ENCODE measurements at regions not wholly inside any gene's neighbourhood (a gene's known extent, or its start where the extent isn't known, plus 50 kb on each side); places are given as distances from the start of the nearest gene placed in this dataset.

DNA sequence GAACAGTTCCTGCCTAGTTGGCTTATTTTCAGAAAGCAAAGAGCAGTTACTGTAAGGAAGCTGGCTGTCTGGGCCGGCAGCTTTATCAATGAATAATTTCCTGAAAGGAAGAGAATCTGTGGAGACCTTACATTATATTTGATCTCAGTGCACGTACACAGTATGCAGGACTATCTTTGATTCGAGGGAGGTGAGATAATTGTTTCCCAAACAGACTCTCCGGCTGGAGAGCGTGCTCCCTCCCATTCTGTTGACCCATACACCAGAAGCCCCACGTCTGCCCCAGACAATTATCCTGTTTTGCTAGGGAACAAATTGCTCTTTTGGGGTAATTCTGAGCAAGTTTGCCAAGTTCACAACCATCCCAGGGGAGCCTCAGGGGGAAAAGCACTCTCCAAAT lies 1115.0 kb downstream of the VRK1 start:
- in situ Hi-C loops (cut with MboI; ENCODE audit: low sequenced_read_pairs): no loop called here
- WGBS, 2 experiments (ENCODE audit: extremely low coverage in 2 of 2, insufficient read length in 1 of 2): no CpG with 5 or more reads among the region's 6 CpGs
- Histone ChIP-seq H3K4me1 (ENCODE audit: control insufficient read depth, insufficient read depth, low read length) (no peaks in the 10 kb centered on the region), H3K4ac (ENCODE audit: low read depth, low read length) (no peak overlapping the region), H2BK20ac (ENCODE audit: low read depth, low read length) (no peak overlapping the region), H4K20me1 (ENCODE audit: insufficient read depth, low read length) (no peaks in the 10 kb centered on the region), H3K4me2 (ENCODE audit: low read depth, low read length) (no peak overlapping the region), H3K18ac (ENCODE audit: low read depth, low read length) (no peak overlapping the region), H2BK120ac (ENCODE audit: low read depth, low read length) (no peak overlapping the region), H3K9me1 (ENCODE audit: insufficient read depth, low read length) (no peaks in the 10 kb centered on the region), H2BK5ac (ENCODE audit: low read depth, low read length, poor library complexity, severe bottlenecking) (no peak overlapping the region), H4K5ac (ENCODE audit: low read depth, low read length) (no peak overlapping the region), H3K23ac (ENCODE audit: low read depth, low read length) (no peak overlapping the region), H3K79me1 (ENCODE audit: low read depth in 1 of 2, low read length in 2 of 2) (no peaks in the 10 kb centered on the region), H3K36me3 (ENCODE audit: control insufficient read depth, insufficient read depth, low read length) (no peaks in the 10 kb centered on the region), H3K27ac (ENCODE audit: insufficient read depth, low read length) (no peak overlapping the region), H3K14ac (replicated peaks; ENCODE audit: low read depth, low read length) (no peak overlapping the region), H3K9me3 (ENCODE audit: control insufficient read depth, insufficient read depth, low read length) (peaks cover 26% of the 10 kb centered on the region), H3K27me3 (ENCODE audit: control insufficient read depth, insufficient read depth, low read length) (no peaks in the 10 kb centered on the region), H3K4me3 (ENCODE audit: insufficient read depth, low read depth, low read length) (no peak overlapping the region), H4K91ac (ENCODE audit: insufficient read depth, low read depth, low read length) (no peak overlapping the region), H3K9ac (ENCODE audit: low read depth, low read length) (no peak overlapping the region), H2AFZ (replicated peaks; ENCODE audit: low read length, poor library complexity) (no peak overlapping the region), H2AK9ac (replicated peaks; ENCODE audit: low read depth, low read length, poor library complexity) (no peak overlapping the region), H2BK15ac (ENCODE audit: low read depth, low read length) (no peak overlapping the region), H2AK5ac (ENCODE audit: low read depth, low read length) (no peak overlapping the region), H4K8ac (ENCODE audit: low read depth in 2 of 2, low read length in 2 of 2) (no peak overlapping the region), H3K56ac (ENCODE audit: extremely low read depth, insufficient read depth, low read length) (no peak overlapping the region)
- dilution Hi-C loops (cut with HindIII; ENCODE audit: low sequenced_read_pairs, unreplicated experiment): no loop called here
- no TSS peak for BruUV-seq (replicated peaks)
- intact Hi-C loops (cut with micrococcal nuclease): no loop called here
- TF ChIP-seq MXI1 (IDR thresholded peaks at IDR 0.05; ENCODE audit: borderline replicate concordance, low read depth, low read length) (no peak), CHD1 (IDR thresholded peaks at IDR 0.05; ENCODE audit: low read depth, low read length) (no peak), NFE2L2 (IDR thresholded peaks at IDR 0.05; ENCODE audit: low read depth, low read length) (no peak), RAD21 (IDR thresholded peaks at IDR 0.05; ENCODE audit: low read length) (no peak), SMC3 (IDR thresholded peaks at IDR 0.05; ENCODE audit: low read depth, low read length) (no peak), RFX5 (IDR thresholded peaks at IDR 0.05; ENCODE audit: low read depth, low read length) (no peak), RCOR1 (IDR thresholded peaks at IDR 0.05; ENCODE audit: insufficient replicate concordance, low read length) (no peak), FOS (IDR thresholded peaks at IDR 0.05; ENCODE audit: low read depth, low read length) (no peak), POLR2A (IDR thresholded peaks at IDR 0.05; ENCODE audit: low read depth, low read length) (no peak), MAFK (IDR thresholded peaks at IDR 0.05; ENCODE audit: low read depth, low read length) (no peak), BHLHE40 (IDR thresholded peaks at IDR 0.05; ENCODE audit: low read depth, low read length) (no peak), CEBPB (IDR thresholded peaks at IDR 0.05; ENCODE audit: low read depth, low read length) (no peak), MAZ (IDR thresholded peaks at IDR 0.05; ENCODE audit: borderline replicate concordance, low read depth, low read length) (no peak)
- TF ChIP-seq, protein P1, sequence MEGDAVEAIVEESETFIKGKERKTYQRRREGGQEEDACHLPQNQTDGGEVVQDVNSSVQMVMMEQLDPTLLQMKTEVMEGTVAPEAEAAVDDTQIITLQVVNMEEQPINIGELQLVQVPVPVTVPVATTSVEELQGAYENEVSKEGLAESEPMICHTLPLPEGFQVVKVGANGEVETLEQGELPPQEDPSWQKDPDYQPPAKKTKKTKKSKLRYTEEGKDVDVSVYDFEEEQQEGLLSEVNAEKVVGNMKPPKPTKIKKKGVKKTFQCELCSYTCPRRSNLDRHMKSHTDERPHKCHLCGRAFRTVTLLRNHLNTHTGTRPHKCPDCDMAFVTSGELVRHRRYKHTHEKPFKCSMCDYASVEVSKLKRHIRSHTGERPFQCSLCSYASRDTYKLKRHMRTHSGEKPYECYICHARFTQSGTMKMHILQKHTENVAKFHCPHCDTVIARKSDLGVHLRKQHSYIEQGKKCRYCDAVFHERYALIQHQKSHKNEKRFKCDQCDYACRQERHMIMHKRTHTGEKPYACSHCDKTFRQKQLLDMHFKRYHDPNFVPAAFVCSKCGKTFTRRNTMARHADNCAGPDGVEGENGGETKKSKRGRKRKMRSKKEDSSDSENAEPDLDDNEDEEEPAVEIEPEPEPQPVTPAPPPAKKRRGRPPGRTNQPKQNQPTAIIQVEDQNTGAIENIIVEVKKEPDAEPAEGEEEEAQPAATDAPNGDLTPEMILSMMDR (conservative IDR thresholded peaks at IDR 0.05; ENCODE audit: low read depth, low read length): no peak
- TF ChIP-seq, protein P2, sequence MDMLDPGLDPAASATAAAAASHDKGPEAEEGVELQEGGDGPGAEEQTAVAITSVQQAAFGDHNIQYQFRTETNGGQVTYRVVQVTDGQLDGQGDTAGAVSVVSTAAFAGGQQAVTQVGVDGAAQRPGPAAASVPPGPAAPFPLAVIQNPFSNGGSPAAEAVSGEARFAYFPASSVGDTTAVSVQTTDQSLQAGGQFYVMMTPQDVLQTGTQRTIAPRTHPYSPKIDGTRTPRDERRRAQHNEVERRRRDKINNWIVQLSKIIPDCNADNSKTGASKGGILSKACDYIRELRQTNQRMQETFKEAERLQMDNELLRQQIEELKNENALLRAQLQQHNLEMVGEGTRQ (IDR thresholded peaks at IDR 0.05; ENCODE audit: low read depth, low read length): no peak
- TF ChIP-seq, protein P3, sequence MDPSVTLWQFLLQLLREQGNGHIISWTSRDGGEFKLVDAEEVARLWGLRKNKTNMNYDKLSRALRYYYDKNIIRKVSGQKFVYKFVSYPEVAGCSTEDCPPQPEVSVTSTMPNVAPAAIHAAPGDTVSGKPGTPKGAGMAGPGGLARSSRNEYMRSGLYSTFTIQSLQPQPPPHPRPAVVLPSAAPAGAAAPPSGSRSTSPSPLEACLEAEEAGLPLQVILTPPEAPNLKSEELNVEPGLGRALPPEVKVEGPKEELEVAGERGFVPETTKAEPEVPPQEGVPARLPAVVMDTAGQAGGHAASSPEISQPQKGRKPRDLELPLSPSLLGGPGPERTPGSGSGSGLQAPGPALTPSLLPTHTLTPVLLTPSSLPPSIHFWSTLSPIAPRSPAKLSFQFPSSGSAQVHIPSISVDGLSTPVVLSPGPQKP (IDR thresholded peaks at IDR 0.05; ENCODE audit: borderline replicate concordance, low read depth, low read length): no peak
- ATAC-seq (ENCODE audit: low read depth) (no peak), DNase-seq (no peak)
- ChIA-PET POLR2A (ENCODE audit: unreplicated experiment) (no interaction called here), CTCF (no interaction called here)

Data from IMR-90 (cell line).